ENCODE measurements at regions not wholly inside any gene's neighbourhood (a gene's known extent, or its start where the extent isn't known, plus 50 kb on each side); places are given as distances from the start of the nearest gene placed in this dataset.

DNA sequence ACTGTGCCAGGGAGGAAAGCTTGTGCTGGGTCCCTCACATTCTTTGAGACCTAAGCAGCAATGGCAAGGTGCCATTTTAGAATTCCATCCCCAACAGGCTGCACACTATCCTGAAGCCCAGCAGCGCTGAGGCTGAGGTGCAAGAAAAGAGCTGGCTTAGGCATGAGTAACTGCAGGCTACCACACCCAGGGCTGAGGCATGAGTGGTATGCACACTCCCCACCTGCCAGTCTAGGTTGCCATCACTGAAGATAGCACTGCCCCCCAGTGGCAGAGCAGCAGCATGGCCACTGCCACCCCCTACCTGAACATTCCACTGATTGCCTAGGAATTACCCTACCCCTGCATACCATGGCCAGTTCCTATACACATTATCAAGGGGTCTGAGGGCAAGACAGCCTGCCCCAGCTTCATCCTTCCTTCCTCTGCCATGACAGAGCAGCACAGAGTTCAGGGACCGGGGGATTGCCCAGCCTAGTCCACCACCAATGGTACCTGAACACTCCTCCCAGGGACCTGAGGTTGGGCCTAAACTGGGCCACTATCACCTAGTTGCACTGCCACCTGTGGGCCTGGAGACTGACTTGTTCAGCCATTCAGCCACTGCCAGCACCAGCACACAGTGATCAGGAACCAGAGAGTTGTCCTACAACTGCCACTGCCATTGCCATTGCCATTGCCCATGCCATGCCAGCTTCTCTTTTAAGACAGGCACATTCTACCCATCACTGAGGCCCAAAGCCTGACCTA lies 129.8 kb downstream of the SATB1 start:
- no peak for DNase-seq (ENCODE audit: low spot score)
- intact Hi-C loops (cut with DNase I): loop anchor here (10.0 kb wide), 1 partner anchor 321 kb away; no protein-coding TSS in a partner anchor

DNA sequence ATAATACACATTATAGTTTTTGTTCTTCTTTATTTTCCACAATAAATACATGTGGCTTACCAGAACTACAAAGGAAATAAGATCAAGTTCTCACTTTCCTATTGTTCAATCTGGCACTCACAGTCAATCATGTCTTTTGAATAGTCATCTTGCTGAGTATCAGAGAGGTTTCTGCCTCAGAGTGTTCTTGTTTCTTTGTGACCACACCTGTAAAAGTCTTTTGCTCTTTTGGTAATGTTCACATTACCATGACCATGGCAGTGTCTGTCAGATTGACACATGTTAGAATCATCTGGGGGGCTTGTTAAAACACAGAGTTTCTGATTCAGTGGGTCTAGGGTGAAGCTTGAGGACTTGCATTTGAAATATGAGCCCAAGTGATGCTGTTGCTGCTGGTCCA lies 135.0 kb downstream of the SATB1 start:
- no peak for DNase-seq (ENCODE audit: low spot score)

DNA sequence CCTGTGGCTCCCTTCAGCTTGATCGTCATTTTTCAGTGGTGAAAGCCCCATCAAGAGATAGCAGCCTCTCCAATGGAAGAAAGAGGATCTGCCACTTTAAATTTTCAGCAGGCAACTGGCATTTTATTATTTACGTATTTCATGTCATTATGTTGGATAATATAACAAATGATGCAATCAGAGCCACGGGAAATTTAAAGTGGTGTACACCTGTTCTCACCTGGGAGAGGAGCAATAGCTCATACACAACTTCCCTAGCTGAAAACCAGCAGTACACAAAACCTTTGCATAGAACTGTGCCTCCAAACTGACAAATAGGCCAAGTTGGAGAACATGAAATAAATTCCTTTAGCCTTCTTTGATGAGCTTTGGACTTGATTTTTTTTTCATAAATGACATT lies 136.9 kb downstream of the SATB1 start:
- intact Hi-C loops (cut with DNase I): no loop called here
- DNase-seq (ENCODE audit: low spot score): no peak

More for the DNA sequence above, 135.0 kb downstream of the SATB1 start:
- intact Hi-C loops (cut with DNase I): loop anchor here (10.0 kb wide), 1 partner anchor 315 kb away; no protein-coding TSS in a partner anchor

DNA sequence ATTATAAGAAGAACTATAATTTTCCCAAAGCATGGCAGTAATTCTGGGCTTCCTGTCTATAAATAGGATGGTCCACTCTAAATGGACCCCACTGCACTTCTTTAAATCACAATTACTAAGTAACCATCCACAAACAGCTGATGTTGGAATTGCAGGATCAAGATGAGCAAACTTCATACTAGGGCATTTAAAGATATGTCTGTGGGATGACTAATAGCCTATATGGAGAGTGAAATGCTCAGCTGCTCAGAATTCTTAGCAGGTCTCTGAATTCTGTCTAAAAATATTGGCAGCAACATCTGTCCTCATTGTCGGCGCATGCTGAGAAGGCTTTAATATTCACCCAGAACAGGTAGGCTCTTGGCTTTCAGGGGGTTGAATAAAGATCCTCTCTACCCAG lies 140.4 kb downstream of the SATB1 start:
- DNase-seq (ENCODE audit: low spot score): no peak
- intact Hi-C loops (cut with DNase I): no loop called here

DNA sequence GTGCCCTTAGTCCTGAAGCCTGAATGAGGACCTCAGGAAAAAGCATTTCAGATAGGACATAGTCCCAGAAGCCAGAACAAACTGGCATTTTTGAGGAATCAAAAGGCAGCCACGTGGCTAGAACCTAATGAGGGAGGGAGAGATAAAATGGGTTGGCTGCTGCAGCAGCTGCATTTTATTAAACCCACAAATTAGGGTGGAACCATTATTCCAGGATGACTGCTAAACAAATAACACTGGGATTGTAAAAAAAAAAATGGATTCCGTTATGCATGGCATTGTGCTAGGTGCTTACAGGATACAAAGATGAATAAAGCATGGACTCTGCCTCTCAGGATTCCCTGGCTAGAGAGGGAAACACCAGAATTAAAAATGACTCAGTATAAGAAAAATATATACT lies 141.5 kb downstream of the SATB1 start:
- no peak for DNase-seq (ENCODE audit: low spot score)
- intact Hi-C loops (cut with DNase I): no loop called here

DNA sequence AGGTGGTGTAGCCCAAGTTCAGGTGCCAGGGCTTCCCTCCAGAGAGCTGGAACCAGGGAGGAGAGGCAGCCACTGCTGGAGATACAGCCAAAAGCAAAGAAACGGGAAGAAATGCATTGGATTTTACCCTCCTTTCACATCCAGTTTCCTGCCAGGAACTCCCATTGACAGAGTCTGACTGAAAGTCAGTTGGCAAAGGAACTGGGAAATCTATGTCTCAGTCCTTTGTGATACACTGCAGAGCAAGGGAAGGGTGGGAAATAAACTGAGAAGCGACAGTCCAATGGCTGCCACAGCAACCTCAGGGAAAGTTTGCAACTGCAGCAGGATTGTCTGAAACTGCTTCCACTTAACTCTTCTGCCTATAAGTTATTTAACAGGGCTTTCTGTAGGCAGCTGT lies 142.6 kb downstream of the SATB1 start:
- DNase-seq (ENCODE audit: low spot score): no peak
- intact Hi-C loops (cut with DNase I): no loop called here

DNA sequence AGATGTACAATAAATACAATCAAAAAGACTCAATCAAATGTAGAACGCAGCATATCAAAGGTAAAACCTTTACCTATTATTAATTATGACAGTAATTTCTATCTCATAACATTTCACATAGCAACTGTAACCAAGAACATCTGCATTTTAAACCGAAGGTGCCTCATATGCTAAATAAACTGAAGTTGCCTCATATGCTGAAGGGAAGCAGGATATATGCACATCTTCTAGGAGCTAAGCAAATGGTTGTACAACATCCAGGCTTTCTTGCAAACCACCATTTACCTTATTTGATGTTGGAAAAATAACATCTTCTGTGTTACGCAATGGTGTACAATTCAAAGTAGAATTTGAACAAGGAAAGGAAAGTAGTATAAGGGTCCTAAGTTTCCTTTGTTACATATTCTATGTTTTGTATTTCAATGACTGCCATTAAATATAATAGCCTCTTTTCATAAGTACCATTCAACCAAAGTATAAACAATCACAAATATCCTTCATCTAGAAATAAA lies 145.9 kb downstream of the SATB1 start:
- DNase-seq (ENCODE audit: low spot score): no peak
- intact Hi-C loops (cut with DNase I): no loop called here

DNA sequence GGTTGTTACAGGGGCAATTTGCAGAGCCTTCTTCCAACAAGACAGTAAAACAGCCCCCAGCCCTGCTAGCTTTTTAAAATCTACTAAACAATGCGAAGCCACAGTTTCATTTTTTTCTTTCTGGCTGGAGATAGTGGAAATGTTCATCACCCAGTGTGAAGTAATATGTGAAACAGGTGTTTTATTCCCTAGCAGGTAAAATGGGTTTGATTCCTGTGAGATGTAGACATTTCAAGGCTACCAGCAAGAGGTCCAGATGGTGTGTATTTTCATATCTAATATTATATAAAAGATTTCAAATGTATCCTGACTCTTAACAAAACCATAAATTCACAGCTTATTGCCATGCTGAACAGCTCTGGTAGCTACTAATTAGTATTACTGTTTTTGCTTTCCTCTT lies 160.3 kb downstream of the SATB1 start:
- intact Hi-C loops (cut with DNase I): no loop called here
- no peak for DNase-seq (ENCODE audit: low spot score)

DNA sequence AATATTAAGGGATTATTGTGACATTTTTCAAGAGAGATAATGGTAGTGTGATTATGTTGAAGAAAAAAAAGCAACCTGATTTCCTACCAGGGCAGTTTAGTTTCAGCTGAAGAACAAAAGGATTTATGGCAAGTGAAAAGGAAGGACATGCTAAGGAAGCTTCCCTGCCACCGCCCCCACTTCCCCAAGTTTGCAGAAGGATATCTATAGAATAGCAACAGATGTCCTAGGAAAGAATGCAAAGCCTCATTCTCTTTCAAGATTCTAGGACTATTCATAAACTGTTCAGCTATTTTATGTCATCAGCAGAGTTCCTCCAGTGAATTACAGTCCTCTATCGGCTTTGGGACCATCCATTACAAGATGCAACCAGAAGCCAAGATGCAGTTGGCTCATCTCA lies 160.8 kb downstream of the SATB1 start:
- intact Hi-C loops (cut with DNase I): no loop called here

DNA sequence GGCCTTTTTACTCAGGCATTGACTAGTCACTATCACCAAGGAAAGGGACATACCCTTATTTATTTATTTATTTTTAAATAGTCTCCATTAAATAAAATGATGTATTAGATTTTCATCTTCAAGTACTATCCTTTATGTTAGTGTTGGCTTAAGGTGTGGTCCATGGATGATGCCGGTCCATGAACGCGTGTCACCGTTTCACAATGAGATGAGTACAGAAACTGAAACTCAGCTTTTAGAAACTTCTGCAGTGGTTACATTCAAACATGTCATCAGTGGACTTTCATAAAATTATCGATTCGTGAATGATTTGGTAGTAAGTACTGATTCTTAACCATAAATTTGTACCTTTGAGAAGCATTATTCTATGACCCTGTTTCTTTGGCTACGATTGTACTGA lies 166.6 kb downstream of the SATB1 start:
- intact Hi-C loops (cut with DNase I): no loop called here
- DNase-seq (ENCODE audit: low spot score): no peak

More for the DNA sequence above, 160.8 kb downstream of the SATB1 start:
- DNase-seq (ENCODE audit: low spot score): no peak

DNA sequence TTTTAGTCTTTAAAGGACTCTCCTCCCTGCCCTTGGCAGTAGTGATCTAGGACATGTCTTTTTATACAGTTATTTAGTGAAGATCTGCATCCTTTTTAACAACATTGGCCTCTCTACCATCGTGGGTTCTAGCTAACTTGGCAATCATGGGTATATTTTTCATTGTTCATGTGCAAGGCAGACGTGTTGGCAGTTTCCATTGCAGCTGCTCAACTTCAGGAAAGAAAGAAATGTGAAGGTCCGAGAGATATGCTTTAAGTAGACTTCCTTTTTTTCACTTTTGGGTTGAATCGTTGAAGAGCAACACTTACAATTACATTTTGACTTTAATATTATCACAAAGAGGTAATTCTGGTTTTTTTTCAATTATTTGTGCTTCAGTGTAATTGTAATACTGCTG lies 172.6 kb downstream of the SATB1 start:
- no peak for DNase-seq (ENCODE audit: low spot score)
- intact Hi-C loops (cut with DNase I): no loop called here

DNA sequence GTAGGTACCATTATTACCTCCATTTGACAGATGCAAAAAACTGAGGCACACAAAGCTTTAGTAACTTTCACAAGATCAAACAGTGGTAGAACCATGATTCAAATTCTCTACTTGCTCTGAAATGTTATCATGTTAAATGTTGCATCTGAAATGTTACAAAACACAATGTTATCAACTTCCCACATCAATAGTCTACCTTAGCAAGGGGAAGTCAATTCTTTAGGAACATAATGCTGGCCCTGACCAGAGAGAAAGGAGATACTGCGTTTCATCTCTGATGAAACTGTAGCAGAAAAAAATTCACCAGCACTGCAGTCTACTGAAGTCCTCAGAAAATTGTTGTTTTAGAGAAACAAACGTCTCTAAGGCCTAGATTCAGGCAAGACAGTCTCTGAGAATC lies 174.1 kb downstream of the SATB1 start:
- DNase-seq (ENCODE audit: low spot score): no peak
- intact Hi-C loops (cut with DNase I): no loop called here

DNA sequence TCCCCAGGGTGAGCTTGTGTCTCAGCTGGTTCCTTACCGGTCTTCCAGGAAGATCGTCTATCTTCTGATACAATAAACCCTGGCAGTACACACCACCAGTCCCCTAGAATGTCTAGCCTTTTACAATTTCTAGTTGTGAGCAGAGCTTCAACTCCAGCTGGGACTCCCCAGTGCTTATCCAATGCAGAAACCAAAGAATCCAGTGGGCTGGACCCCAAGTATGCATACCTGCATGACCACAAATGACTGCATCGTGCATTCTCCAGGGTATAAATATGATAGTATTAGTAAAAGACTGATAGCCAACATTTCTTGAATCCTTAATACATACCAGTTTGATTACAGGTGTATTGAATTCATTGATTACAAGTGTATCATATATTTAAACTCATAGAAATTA lies 176.0 kb downstream of the SATB1 start:
- no peak for DNase-seq (ENCODE audit: low spot score)
- intact Hi-C loops (cut with DNase I): no loop called here

DNA sequence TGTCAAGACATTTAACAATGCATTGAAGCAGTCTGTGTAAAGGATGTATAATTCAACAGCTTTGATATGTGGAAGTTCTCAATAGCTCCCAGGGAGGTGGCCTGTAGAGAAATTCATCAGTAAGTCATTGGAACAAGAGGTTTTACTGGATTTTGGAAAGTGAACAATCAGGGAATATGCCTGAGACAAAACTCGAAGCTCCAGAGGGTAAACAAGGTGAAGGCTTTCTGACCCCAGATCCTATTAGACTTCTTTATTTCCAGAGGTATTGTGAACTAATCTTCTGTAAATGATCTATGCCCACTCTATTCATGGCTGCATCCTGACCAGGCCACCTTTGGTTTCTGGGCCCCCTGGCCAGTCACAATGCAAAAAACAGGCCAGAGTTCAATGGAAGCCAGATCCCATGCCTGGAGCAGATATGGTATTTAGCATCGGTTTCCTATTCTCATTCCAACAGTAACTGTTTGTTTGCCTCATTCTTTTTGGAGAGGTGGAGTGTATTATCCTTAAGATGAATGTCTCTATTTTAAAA lies 177.3 kb downstream of the SATB1 start:
- DNase-seq (ENCODE audit: low spot score): no peak
- intact Hi-C loops (cut with DNase I): no loop called here

DNA sequence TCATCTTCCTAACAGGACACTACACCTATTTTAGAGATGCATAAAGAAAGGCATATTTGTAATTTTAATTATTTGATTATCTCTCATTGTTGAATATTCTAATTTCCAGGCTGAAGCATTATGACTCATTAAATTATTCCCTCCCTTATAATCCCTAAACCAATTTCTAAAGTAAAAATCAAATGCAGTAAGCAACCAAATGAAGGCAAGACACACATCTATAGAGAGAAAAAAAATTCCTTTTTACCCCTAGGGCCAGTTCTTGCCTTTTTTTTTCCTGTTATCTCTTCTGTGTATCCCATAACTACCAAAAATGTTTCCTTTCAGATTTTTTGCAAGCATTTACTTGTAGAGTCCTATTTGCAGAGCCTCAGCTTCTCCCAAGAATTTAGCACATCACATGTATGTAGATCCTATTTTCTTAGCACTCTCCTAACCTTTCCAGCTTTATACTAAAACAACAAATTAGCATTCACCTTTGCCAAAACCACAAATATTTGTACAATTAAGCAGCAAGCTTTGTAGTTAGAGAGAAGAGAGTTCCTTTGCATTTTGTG lies 177.9 kb downstream of the SATB1 start:
- intact Hi-C loops (cut with DNase I): no loop called here

DNA sequence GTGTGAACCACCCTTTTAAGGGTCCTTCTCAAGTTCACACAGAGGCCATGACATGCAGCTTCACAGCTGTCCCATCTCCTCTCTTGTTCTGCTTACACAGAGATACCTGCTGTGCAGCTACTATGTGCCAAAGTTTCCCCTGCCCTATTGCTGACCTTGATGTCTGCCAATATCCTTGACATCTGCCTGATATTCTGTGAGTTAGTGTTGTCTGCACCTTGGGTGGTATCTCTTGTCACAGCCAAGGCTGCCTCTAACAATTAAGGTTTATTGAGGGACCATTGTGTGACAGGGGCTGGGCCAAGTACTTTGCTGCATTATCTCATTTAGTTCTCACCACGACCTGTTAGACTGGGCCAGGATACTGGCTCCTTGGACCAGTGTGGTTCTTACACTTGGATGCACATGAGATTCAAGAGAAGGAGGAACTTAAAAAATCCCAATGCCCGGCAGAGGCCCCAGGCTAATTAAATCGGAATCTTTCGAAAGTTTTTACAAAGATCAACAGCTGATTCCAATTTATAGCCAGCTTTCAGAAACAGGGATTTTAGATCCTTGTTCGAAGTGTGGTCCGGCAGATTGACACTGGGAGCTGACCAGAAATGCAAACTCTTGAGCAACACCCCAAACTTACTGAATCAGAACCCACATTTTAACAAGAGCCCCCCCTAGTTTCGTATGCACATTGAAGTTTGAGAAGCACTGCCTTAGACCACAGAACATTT lies 178.6 kb downstream of the SATB1 start:
- no peak for DNase-seq (ENCODE audit: low spot score)
- intact Hi-C loops (cut with DNase I): no loop called here

More for the DNA sequence above, 177.9 kb downstream of the SATB1 start:
- DNase-seq (ENCODE audit: low spot score): no peak

DNA sequence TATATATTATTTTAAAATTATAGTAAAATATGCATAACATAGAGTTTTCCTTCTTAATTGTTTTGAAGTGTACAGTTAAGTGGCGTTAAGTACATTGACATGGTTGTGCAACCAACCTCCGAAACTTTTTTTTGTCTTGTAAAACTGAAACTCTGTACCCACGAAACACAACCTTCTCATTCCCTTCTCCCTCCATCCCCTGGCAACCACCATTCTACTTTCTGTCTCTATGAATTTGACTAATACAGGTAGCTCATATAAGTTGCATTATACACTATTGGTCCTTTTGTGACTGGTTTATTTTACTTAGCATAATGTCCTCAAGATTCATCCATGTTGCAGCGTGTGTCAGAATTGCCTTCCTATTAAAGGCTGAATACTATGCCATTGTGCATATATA lies 179.4 kb downstream of the SATB1 start:
- intact Hi-C loops (cut with DNase I): no loop called here
- no peak for DNase-seq (ENCODE audit: low spot score)

DNA sequence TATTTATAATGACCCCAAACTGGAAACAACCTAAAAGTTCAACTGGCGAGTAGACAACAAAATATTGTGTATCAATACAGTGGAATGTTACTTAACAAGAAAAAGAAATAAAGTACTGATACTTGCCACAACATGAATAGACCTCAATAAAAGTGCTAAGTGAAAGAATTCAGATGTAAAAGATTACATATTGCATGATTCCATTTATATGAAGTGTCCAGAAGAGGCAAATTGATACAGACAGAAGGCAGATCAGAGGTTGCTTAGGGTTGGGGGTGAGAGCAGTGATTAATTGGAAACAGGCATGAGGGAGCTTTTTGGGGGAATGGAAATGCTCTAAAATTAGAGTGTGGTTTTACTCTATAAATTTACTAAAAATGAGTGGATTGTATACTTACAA lies 183.3 kb downstream of the SATB1 start:
- intact Hi-C loops (cut with DNase I): no loop called here
- no peak for DNase-seq (ENCODE audit: low spot score)

DNA sequence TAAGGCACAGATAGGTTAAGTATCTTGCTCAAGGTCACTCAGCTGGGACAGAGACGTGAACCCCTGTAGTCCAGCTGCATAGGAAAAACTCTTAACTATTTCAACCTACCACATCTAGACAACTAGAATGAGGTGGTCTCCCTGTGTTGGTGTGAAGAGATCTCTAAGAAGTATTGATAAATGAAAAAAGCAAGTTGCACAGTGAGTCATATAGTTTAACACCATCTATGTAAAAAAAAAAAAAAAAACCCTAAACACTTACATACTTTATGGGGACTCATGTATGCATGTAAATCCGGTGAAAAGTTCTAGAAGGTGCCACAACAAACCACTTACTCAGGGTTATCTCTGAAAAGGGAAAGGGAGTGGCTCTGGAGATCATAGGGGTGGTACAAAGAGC lies 185.5 kb downstream of the SATB1 start:
- DNase-seq (ENCODE audit: low spot score): no peak
- intact Hi-C loops (cut with DNase I): no loop called here

DNA sequence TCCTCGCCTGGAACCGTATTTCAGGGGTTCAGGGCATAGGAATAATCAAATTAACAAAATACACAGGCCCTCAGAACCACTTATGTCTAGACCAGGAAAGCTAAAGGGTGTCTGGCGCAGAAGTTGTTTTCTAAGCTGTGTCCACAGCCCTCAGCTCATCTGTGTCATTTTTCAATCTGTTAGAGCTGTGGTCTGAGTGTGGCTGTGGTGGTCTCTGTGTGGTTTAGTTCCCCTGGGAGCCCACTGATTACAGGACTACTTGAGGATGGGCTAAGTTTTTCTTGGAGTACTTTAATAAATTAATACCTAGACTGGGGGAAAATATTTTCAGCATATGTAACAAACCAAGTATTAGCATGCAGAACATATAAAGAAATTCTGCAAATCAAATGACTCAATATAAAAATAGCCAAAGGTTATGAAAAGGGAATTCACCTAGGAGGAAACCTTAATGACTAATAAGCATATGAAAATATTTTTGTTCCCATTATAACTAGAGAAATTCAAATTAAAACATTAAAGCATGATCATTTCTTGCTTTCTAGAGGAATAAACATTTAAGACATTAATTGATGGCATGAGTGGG lies 186.3 kb downstream of the SATB1 start:
- intact Hi-C loops (cut with DNase I): no loop called here

More for the DNA sequence above, 186.3 kb downstream of the SATB1 start:
- DNase-seq (ENCODE audit: low spot score): no peak

Data from cardiac septum (tissue), 1 donor.